GM12878 (cell line): ENCODE measurements at regions not wholly inside any gene's neighbourhood (a gene's known extent, or its start where the extent isn't known, plus 50 kb on each side); places are given as distances from the start of the nearest gene placed in this dataset.

Experiments used
- ATAC-seq: fragments of 200-7000 bp; cut with Tn5 transposase; 3 replicates; pipeline ENCODE4 v1.9.1; 2020; ENCODE audit warnings: mild to moderate bottlenecking, moderate library complexity
- BruUV-seq: library from RNA; stranded (reverse); fragments of 400-500 nt; replicated peaks from 2 replicates; lab custom pipeline; 2021; lab: Mats Ljungman, UMichigan
- CTCF ChIA-PET: fragments of 300-600 bp; sonication (Branson Sonifier 250); formaldehyde crosslinking; extraction: SDS; loops from one replicate; lab custom pipeline; 2021; ENCODE audit warnings: inconsistent platforms; lab: Yijun Ruan, JAX
- POLR2A ChIA-PET: fragments of 350-600 bp; formaldehyde crosslinking; extraction: SDS; loops from one replicate; lab custom pipeline; 2021; ENCODE audit warnings: inconsistent platforms; lab: Charles Lee
- RAD21 ChIA-PET: fragments of 300-600 bp; sonication (Branson Sonifier 250); formaldehyde crosslinking; loops from one replicate; lab custom pipeline; 2023; ENCODE audit warnings: antibody characterized with exemption; ENCODE audit not compliant: unreplicated experiment; lab: Charles Lee
- SMC1A ChIA-PET: fragments of 300-600 bp; sonication (Branson Sonifier 250); formaldehyde crosslinking; loops from one replicate; lab custom pipeline; 2023; ENCODE audit not compliant: unreplicated experiment, uncharacterized antibody; lab: Charles Lee
- DNase-seq: peaks from one replicate; pipeline ENCODE4 v3.0.0-alpha.2; 2011; ENCODE audit warnings: low read depth, low spot score
- FAIRE-seq: peaks from 3 replicates; lab custom pipeline; 2011; peaks lifted over from hg19 to GRCh38; lab: Jason Lieb, UNC
- H2AFZ ChIP-seq: 2 replicates; pipeline ENCODE4 v1.6.0; 2011; ENCODE audit warnings: low read depth, low read length, control low read depth; ENCODE audit not compliant: control insufficient read depth
- H3K27ac ChIP-seq: 2 replicates; pipeline ENCODE4 v1.5.1; 2011; ENCODE audit warnings: control low read depth; ENCODE audit not compliant: control insufficient read depth, insufficient read depth
- H3K27me3 ChIP-seq, 2 experiments: replicated peaks in 1 of 2; 2 replicates each; pipeline versions ENCODE4 v1.6.0 to v1.6.1; 2011; ENCODE audit warnings: low read length in 1 of 2; ENCODE audit not compliant: control insufficient read depth in 2 of 2, insufficient read depth in 2 of 2
- H3K36me3 ChIP-seq, 2 experiments: 2 replicates each; pipeline ENCODE4 v1.5.1; 2011; ENCODE audit warnings: low read length in 1 of 2; ENCODE audit not compliant: control insufficient read depth in 2 of 2, insufficient read depth in 2 of 2
- H3K4me1 ChIP-seq: 2 replicates; pipeline ENCODE4 v1.6.1; 2011; ENCODE audit warnings: mild to moderate bottlenecking, low read length, moderate library complexity, mixed read lengths; ENCODE audit not compliant: control insufficient read depth, insufficient read depth
- H3K4me2 ChIP-seq: 2 replicates; pipeline ENCODE4 v1.6.0; 2011; ENCODE audit warnings: control low read depth; ENCODE audit not compliant: control insufficient read depth, insufficient read depth
- H3K4me3 ChIP-seq: fragments of 200-600 bp; sonication (generic); 2 replicates; pipeline ENCODE4 v1.5.1; 2016
- H3K79me2 ChIP-seq: 2 replicates; pipeline ENCODE4 v1.6.0; 2011; ENCODE audit warnings: low read length; ENCODE audit not compliant: control insufficient read depth, insufficient read depth
- H3K9ac ChIP-seq: 2 replicates; pipeline ENCODE4 v1.8.0; 2011; ENCODE audit warnings: low read length, control low read depth, mixed read lengths; ENCODE audit not compliant: control insufficient read depth, insufficient read depth
- H3K9me3 ChIP-seq: replicated peaks from 3 replicates; pipeline ENCODE4 v1.5.1; 2011; ENCODE audit warnings: mild to moderate bottlenecking, low read length; ENCODE audit not compliant: control insufficient read depth, insufficient read depth
- H4K20me1 ChIP-seq: 2 replicates; pipeline ENCODE4 v1.6.0; 2011; ENCODE audit not compliant: control insufficient read depth, insufficient read depth
- ATF3 ChIP-seq: IDR thresholded peaks from 2 replicates; pipeline ENCODE4 v1.6.1; 2011; ENCODE audit warnings: low read depth, mild to moderate bottlenecking, low read length, moderate library complexity, borderline replicate concordance; ENCODE audit errors: extremely low read depth
- BCLAF1 ChIP-seq: fragments of 450-650 bp; IDR thresholded peaks from 2 replicates; pipeline ENCODE4 v1.6.1; 2017; ENCODE audit warnings: antibody characterized with exemption, mild to moderate bottlenecking, moderate library complexity
- BHLHE40 ChIP-seq, 2 experiments: fragments of 450-650 bp in 1 of 2; IDR thresholded peaks; 2 replicates each; pipeline ENCODE4 v1.6.1; 2011 to 2017; ENCODE audit warnings: low read depth in 2 of 2, borderline replicate concordance in 1 of 2, improper control_type of control experiment in 1 of 2, low read length in 1 of 2, mild to moderate bottlenecking in 1 of 2
- CBX5 ChIP-seq: sonication (generic); IDR thresholded peaks from 2 replicates; pipeline ENCODE4 v1.6.1; 2016; ENCODE audit warnings: low read depth, moderate library complexity, mild to moderate bottlenecking, inconsistent platforms
- CREM ChIP-seq: IDR thresholded peaks from 2 replicates; pipeline ENCODE4 v1.6.1; 2014; ENCODE audit warnings: antibody characterized with exemption, low read depth
- EGR1 ChIP-seq, 2 experiments: IDR thresholded peaks; 1 replicate in 1 of 2; 2 replicates in 1 of 2; pipeline ENCODE4 v1.6.1; 2011 to 2012; ENCODE audit warnings: low read depth in 2 of 2, low read length in 2 of 2, borderline replicate concordance in 1 of 2, mild to moderate bottlenecking in 1 of 2, moderate library complexity in 1 of 2
- EZH2 ChIP-seq: IDR thresholded peaks from 2 replicates; pipeline ENCODE4 v1.6.1; 2012; ENCODE audit warnings: low read depth, mild to moderate bottlenecking, control low read depth, inconsistent platforms, low read length, borderline replicate concordance; ENCODE audit not compliant: control insufficient read depth
- HCFC1 ChIP-seq: fragments of 150-350 bp; IDR thresholded peaks from 2 replicates; pipeline ENCODE4 v1.6.1; 2014; ENCODE audit warnings: low read length
- HDGF ChIP-seq: fragments of 450-650 bp; IDR thresholded peaks from 2 replicates; pipeline ENCODE4 v1.6.1; 2016; ENCODE audit warnings: antibody characterized with exemption
- IKZF1 ChIP-seq: fragments of 450-650 bp; conservative IDR thresholded peaks from 2 replicates; pipeline ENCODE4 v1.6.1; 2017; ENCODE audit warnings: antibody characterized with exemption, mild to moderate bottlenecking
- MEF2B ChIP-seq: fragments of 450-650 bp; IDR thresholded peaks from 2 replicates; pipeline ENCODE4 v1.6.1; 2018; ENCODE audit warnings: mild to moderate bottlenecking, moderate library complexity; ENCODE audit not compliant: partially characterized antibody, poor library complexity, severe bottlenecking
- MYB ChIP-seq: fragments of 150-350 bp; IDR thresholded peaks from 2 replicates; pipeline ENCODE4 v1.6.1; 2014; ENCODE audit warnings: mild to moderate bottlenecking, low read depth, low read length, borderline replicate concordance
- NFXL1 ChIP-seq: fragments of 450-650 bp; IDR thresholded peaks from 2 replicates; pipeline ENCODE4 v1.6.1; 2017; ENCODE audit warnings: antibody characterized with exemption, mild to moderate bottlenecking, borderline replicate concordance
- RCOR1 ChIP-seq: conservative IDR thresholded peaks from 2 replicates; pipeline ENCODE4 v1.6.1; 2012; ENCODE audit warnings: low read depth, low read length, improper control_type of control experiment
- RFX5 ChIP-seq: IDR thresholded peaks from 2 replicates; pipeline ENCODE4 v1.6.1; 2011; ENCODE audit warnings: low read depth, low read length, improper control_type of control experiment
- RUNX3 ChIP-seq: IDR thresholded peaks from 2 replicates; pipeline ENCODE4 v1.6.1; 2012; ENCODE audit warnings: low read length, inconsistent platforms
- SRF ChIP-seq, 2 experiments: IDR thresholded peaks; 2 replicates each; pipeline ENCODE4 v1.6.1; 2011; ENCODE audit warnings: low read depth in 2 of 2, low read length in 2 of 2, mild to moderate bottlenecking in 1 of 2, moderate library complexity in 1 of 2
- TCF3 ChIP-seq: IDR thresholded peaks from 2 replicates; pipeline ENCODE4 v1.6.1; 2012; ENCODE audit warnings: low read depth, mild to moderate bottlenecking, low read length, borderline replicate concordance; ENCODE audit not compliant: insufficient read depth
- TCF7 ChIP-seq: IDR thresholded peaks from 2 replicates; pipeline ENCODE4 v1.6.1; 2014; ENCODE audit warnings: antibody characterized with exemption, borderline replicate concordance
- WGBS: methylation state at CpG from one replicate; pipeline ENCODE4 v1.1.6; 2016; ENCODE audit warnings: low lambda C conversion rate; ENCODE audit not compliant: insufficient replicate concordance, insufficient coverage; ENCODE audit errors: missing lambda C conversion rate; 5-methylcytosine and 5-hydroxymethylcytosine counted together
- in situ Hi-C: fragments of 300-500 bp; cut with MboI; formaldehyde crosslinking; loops from 9 replicates; pipeline ENCODE4 v1.14.3; 2018; ENCODE audit warnings: mixed read lengths
- intact Hi-C: fragments of 100-400 bp; cut with micrococcal nuclease; formaldehyde crosslinking; loops from one replicate; pipeline ENCODE4 v1.14.2; 2022; ENCODE audit not compliant: unreplicated experiment

GRCh38 chr11:70755410-70756158, 357.3 kb downstream of the CTTN start (continued):
- no peak for TF ChIP-seq RCOR1
- TF ChIP-seq EGR1 (IDR thresholded peaks at IDR 0.05; ENCODE audit: borderline replicate concordance in 1 of 2, low read depth in 2 of 2, low read length in 2 of 2), result 0 out of 3 replicates have a peak, but pooled peaks of 1 of the 2 experiments have one; percentile 10
- no peak for TF ChIP-seq ATF3
- TF ChIP-seq CBX5, result no peak
- TF ChIP-seq MEF2B, result no peak
- TF ChIP-seq IKZF1, result 0 out of 2 replicates have a peak, but pooled peaks have one; percentile 8
- TF ChIP-seq RUNX3, result no peak
- no peak for TF ChIP-seq TCF7
- TF ChIP-seq NFXL1, result no peak
- no peak for TF ChIP-seq MYB
- TF ChIP-seq, all 136 proteins: peak for 7

GRCh38 chr11:70756341-70756740, 358.0 kb downstream of the CTTN start:
- H3K27ac ChIP-seq, result no peak overlapping the region
- RAD21 ChIA-PET, result no interaction called here
- BruUV-seq, result no TSS peak
- intact Hi-C loops (no loop called here), in situ Hi-C loops (loop anchor here (5.0 kb wide), 1 partner anchor 289 kb away; no protein-coding TSS in a partner anchor)
- no peak overlapping the region for H2AFZ ChIP-seq
- H3K36me3 ChIP-seq, result no peaks in the 10 kb centered on the region
- DNase-seq (no peak), FAIRE-seq (no peak), ATAC-seq (no peak)
- H3K27me3 ChIP-seq, result no peaks in the 10 kb centered on the region; a peak in 2 of 4 replicates
- no peak overlapping the region for H3K4me2 ChIP-seq
- no peak overlapping the region for H3K4me3 ChIP-seq
- H3K79me2 ChIP-seq, result no peaks in the 10 kb centered on the region
- POLR2A ChIA-PET, result no interaction called here
- no peaks in the 10 kb centered on the region; the same call in 2 of the 3 replicates for H3K9me3 ChIP-seq
- H4K20me1 ChIP-seq, result no peaks in the 10 kb centered on the region
- H3K4me1 ChIP-seq, result no peaks in the 10 kb centered on the region
- CTCF ChIA-PET, result interaction anchor here (0.6 to 2.9 kb wide), 6 partner anchors 25 to 737 kb away, joined by 3 to 13 read pairs (median 3); no protein-coding TSS in a partner anchor
- whole genome bisulfite sequencing, result 25% methylated on average over 8 of the region's 8 CpGs
- H3K9ac ChIP-seq, result no peak overlapping the region
- SMC1A ChIA-PET, result interaction anchor here (0.6 kb wide), 1 partner anchor 273 kb away, joined by 3 read pairs; no protein-coding TSS in a partner anchor
- TF ChIP-seq BHLHE40 (IDR thresholded peaks at IDR 0.05; ENCODE audit: borderline replicate concordance in 1 of 2, low read depth in 2 of 2, low read length in 1 of 2), result no peak
- no peak for TF ChIP-seq BCLAF1
- no peak for TF ChIP-seq TCF3
- no peak for TF ChIP-seq EZH2
- no peak for TF ChIP-seq SRF (IDR thresholded peaks at IDR 0.05; ENCODE audit: low read depth in 2 of 2, low read length in 2 of 2)
- TF ChIP-seq RFX5, result no peak
- no peak for TF ChIP-seq HCFC1
- TF ChIP-seq CREM, result no peak
- no peak for TF ChIP-seq HDGF
